ENCODE measurements at regions not wholly inside any gene's neighbourhood (a gene's known extent, or its start where the extent isn't known, plus 50 kb on each side); places are given as distances from the start of the nearest gene placed in this dataset.
"Not testable (repeated sequence)": the region's sequence is repeated elsewhere in the genome, so short reads cannot be mapped to it uniquely, and the experiment has no call there.

DNA sequence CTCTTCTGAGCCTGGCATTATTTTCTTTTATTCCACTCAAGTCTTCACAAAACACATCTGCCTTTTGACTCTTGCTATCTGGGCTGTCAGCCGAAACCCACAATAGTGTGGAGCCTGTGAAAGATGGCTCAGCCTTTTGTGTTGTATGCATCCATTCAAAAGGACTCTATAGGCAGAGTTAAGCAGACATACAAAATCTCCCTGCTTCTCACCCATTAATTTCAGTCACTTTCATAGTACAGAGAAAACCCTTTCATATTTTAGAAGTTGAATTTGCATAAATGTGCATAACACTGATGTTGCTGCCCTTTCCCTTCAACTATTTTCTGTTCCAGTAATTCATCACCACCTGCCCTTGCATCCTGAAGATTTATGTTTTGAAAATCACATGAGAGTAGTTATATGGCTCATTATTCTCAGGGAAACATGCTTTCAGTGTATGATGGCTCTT is 154.6 kb downstream of the EVA1A start:
- no peaks in the 10 kb centered on the region for H3K27me3 ChIP-seq
- H3K9me3 ChIP-seq, result peaks cover 0 to 3% (median 1%) of the 10 kb centered on the region in 4 donors
- intact Hi-C loops (cut with DNase I), result no loop called here
- H3K4me3 ChIP-seq, result no peak overlapping the region
- no peak for DNase-seq
- WGBS, 2 donors, result 74 to 93% methylated on average over 1 of the region's 1 CpG
- TF ChIP-seq EP300 (IDR thresholded peaks at IDR 0.05), result no peak
- no peak overlapping the region for H3K27ac ChIP-seq
- peaks cover 0 to 5% (median 0%) of the 10 kb centered on the region in 4 donors for H3K4me1 ChIP-seq
- H3K36me3 ChIP-seq, result no peaks in the 10 kb centered on the region

DNA sequence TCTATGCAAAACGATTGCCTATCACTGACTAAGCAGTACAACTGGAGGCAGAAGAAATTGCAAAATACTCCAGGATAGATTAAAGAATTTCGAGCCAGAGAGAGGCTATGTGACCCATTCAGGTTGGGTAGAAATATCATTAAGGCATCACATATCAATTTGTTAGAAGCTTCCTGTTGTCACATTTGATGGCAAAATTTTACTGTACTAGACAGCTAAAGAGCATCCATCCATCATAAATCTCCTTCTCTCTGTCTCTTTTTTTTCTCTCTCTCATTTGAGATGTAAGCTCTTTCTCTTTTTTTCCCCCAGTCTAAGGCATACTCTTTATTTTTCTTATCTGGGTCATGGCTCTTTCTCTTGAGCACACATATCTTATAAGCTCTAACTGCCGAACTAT is 155.7 kb downstream of the EVA1A start:
- WGBS, 2 donors, result 45 to 72% methylated on average over 3 of the region's 3 CpGs
- Histone ChIP-seq H3K4me3 (no peak overlapping the region), H3K36me3 (no peaks in the 10 kb centered on the region), H3K27me3 (no peaks in the 10 kb centered on the region), H3K4me1 (peaks cover 0 to 5% (median 0%) of the 10 kb centered on the region in 4 donors), H3K27ac (no peak overlapping the region), H3K9me3 (no peaks in the 10 kb centered on the region)
- TF ChIP-seq POLR2A (IDR thresholded peaks at IDR 0.05) (no peak), POLR2AphosphoS5 (IDR thresholded peaks at IDR 0.05) (no peak)
- DNase-seq, result no peak
- intact Hi-C loops (cut with DNase I), result loop anchor here (2.0 to 5.0 kb wide), 3 partner anchors 248 to 486 kb away; no protein-coding TSS in a partner anchor

DNA sequence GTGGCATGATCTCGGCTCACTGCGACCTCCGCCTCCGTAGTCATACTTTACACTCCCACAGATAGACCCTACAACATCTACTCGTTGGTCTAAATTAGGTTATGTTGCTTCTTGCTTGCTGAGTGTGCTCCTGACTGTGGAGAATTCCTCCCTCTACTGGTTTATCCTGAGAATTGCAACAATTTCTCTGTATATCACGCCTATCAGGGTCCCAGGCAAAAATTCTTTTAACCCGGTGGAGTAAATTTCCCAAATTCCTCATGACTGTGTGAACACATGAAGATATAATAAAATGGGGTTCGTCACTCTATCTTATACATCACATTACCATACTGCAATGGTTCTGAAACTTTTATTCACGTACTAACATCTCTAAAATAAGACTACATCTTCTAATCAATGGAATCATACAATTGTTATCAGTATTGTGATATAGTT is 156.7 kb downstream of the EVA1A start:
- WGBS, 2 donors, result 18 to 31% methylated on average over 9 of the region's 9 CpGs

DNA sequence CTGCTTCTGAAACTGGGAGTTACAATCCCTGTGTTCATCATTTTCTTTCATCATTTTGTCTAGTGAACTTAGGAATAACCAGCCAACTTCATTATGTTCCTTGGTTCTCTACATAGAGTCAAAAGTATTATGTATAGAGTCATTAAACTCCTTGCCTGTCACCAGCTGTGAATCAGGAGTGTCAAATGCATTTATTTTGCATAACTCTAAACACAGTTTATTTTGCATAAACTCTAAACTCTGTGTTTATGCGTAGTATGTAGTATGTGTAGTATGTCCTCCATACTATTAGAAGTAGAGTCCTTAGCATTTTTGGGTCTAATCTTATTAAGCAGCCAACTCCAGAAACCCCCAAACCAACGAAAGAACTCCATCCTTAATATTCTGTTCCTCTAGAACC is 164.4 kb downstream of the EVA1A start:
- no peaks in the 10 kb centered on the region for H3K9me3 ChIP-seq
- no peaks in the 10 kb centered on the region for H3K4me1 ChIP-seq
- no peak for DNase-seq
- H3K4me3 ChIP-seq, result no peak overlapping the region
- intact Hi-C loops (cut with DNase I), result no loop called here
- WGBS, 2 donors, result 80 to 88% methylated on average over 2 of the region's 2 CpGs
- H3K36me3 ChIP-seq, result no peaks in the 10 kb centered on the region
- no peaks in the 10 kb centered on the region for H3K27me3 ChIP-seq
- no peak overlapping the region for H3K27ac ChIP-seq
- no peak for TF ChIP-seq POLR2AphosphoS5 (IDR thresholded peaks at IDR 0.05)
- TF ChIP-seq, protein P1, sequence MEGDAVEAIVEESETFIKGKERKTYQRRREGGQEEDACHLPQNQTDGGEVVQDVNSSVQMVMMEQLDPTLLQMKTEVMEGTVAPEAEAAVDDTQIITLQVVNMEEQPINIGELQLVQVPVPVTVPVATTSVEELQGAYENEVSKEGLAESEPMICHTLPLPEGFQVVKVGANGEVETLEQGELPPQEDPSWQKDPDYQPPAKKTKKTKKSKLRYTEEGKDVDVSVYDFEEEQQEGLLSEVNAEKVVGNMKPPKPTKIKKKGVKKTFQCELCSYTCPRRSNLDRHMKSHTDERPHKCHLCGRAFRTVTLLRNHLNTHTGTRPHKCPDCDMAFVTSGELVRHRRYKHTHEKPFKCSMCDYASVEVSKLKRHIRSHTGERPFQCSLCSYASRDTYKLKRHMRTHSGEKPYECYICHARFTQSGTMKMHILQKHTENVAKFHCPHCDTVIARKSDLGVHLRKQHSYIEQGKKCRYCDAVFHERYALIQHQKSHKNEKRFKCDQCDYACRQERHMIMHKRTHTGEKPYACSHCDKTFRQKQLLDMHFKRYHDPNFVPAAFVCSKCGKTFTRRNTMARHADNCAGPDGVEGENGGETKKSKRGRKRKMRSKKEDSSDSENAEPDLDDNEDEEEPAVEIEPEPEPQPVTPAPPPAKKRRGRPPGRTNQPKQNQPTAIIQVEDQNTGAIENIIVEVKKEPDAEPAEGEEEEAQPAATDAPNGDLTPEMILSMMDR (IDR thresholded peaks at IDR 0.05), result no peak

More for the DNA sequence above, 156.7 kb downstream of the EVA1A start:
- no peaks in the 10 kb centered on the region for H3K9me3 ChIP-seq
- H3K27me3 ChIP-seq, result no peaks in the 10 kb centered on the region
- no peak overlapping the region for H3K27ac ChIP-seq
- no peak overlapping the region for H3K4me3 ChIP-seq
- TF ChIP-seq EP300 (IDR thresholded peaks at IDR 0.05), result no peak
- TF ChIP-seq, protein P1 (IDR thresholded peaks at IDR 0.05), result peak; percentile 39 to 77 (median 65)
- H3K4me1 ChIP-seq, result peaks cover 0 to 5% (median 0%) of the 10 kb centered on the region in 4 donors
- DNase-seq, result no peak
- no peaks in the 10 kb centered on the region for H3K36me3 ChIP-seq
- intact Hi-C loops (cut with DNase I), result loop anchor here (2.0 to 5.0 kb wide), 3 partner anchors 247 to 485 kb away; no protein-coding TSS in a partner anchor

DNA sequence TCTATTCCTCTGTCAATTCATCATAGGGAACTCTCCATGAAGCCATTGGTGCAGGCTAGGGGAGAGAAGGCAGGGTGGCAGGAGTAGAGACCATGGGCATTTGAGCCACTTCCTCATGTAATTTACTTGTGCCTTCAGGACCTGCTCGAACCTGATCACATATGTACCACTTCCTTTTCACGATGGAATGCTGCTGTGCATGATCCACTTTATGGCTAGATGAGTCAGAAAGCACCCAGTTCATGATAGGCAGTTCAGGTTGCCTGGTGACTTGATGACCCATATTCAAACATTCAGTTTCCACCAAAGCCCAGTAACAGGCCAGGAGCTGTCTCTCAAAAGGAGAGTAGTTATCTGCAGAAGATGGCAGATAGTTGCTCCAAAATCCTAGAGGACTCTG is 166.0 kb downstream of the EVA1A start:
- WGBS, 2 donors, result 25 to 62% methylated on average over 2 of the region's 2 CpGs
- H3K27me3 ChIP-seq; DNase-seq; H3K36me3 ChIP-seq; H3K4me3 ChIP-seq; H3K27ac ChIP-seq; H3K4me1 ChIP-seq; H3K9me3 ChIP-seq; intact Hi-C loops (cut with DNase I): not testable (repeated sequence)

DNA sequence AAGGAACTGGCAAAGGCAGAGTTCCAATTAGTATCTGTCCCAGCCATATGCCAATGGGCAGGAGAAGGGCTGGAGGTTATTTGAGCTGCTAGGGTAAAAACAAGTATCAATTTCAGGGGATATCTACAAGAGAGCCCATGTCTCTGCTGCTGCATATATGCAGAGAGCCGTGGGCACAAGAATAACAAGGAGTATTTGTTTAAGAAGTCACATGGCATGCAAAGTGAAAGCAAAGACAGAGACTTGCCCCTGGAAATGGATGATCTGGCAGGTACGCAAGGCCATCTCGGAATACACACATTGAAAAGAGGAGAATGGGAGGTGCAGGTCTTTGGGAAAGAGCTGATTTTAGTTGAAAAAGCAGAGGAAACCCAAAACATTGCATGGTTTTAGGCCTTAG is 170.6 kb downstream of the EVA1A start:
- Histone ChIP-seq H3K4me3 (no peak overlapping the region), H3K9me3 (no peaks in the 10 kb centered on the region), H3K27me3 (peaks cover 0 to 4% (median 0%) of the 10 kb centered on the region in 3 donors), H3K36me3 (no peaks in the 10 kb centered on the region), H3K27ac (no peak overlapping the region), H3K4me1 (no peaks in the 10 kb centered on the region)
- DNase-seq, result no peak
- WGBS, 2 donors, result 55 to 75% methylated on average over 3 of the region's 3 CpGs
- no peak for TF ChIP-seq POLR2AphosphoS5 (IDR thresholded peaks at IDR 0.05)
- TF ChIP-seq EP300 (IDR thresholded peaks at IDR 0.05), result no peak
- TF ChIP-seq, protein P1 (IDR thresholded peaks at IDR 0.05), result no peak
- no peak for TF ChIP-seq POLR2A (IDR thresholded peaks at IDR 0.05)
- intact Hi-C loops (cut with DNase I), result no loop called here

All from sigmoid colon (tissue), 6 donors.